Body of pancreas (tissue), 4 donors: ENCODE measurements at regions not wholly inside any gene's neighbourhood (a gene's known extent, or its start where the extent isn't known, plus 50 kb on each side); places are given as distances from the start of the nearest gene placed in this dataset.

ENCODE experiments used
- ATAC-seq: fragments of 150-250 bp; one replicate; pipeline ENCODE4 v1.9.1; 2016
- DNase-seq, 4 donors: peaks; one replicate each; pipeline ENCODE4 v3.0.0-alpha.2; 2019
- H3K27ac ChIP-seq, 4 donors: fragments of 200-600 bp; sonication (generic); 1 replicate in 3 of 4; 2 replicates in 1 of 4; pipeline versions ENCODE4 v1.5.1 to v1.6.1; 2016 to 2019; ENCODE audit warnings: mild to moderate bottlenecking in 1 of 4, mixed read lengths in 1 of 4, moderate library complexity in 1 of 4
- H3K27me3 ChIP-seq, 2 donors: fragments of 200-600 bp; sonication (generic); one replicate each; pipeline ENCODE4 v1.6.0; 2016; ENCODE audit warnings: mild to moderate bottlenecking in 1 of 2
- H3K36me3 ChIP-seq, 2 donors: fragments of 200-600 bp; sonication (generic); replicated peaks in 1 of 2; 2 replicates each; pipeline ENCODE4 v1.5.1; 2016; ENCODE audit warnings: low read depth in 2 of 2; ENCODE audit not compliant: insufficient read depth in 1 of 2
- H3K4me1 ChIP-seq: fragments of 200-600 bp; sonication (generic); one replicate; pipeline ENCODE4 v1.6.0; 2016
- H3K4me3 ChIP-seq, 2 donors: fragments of 200-600 bp; sonication (generic); 1 replicate in 1 of 2; 2 replicates in 1 of 2; pipeline ENCODE4 v1.5.1; 2016 to 2019
- H3K9me3 ChIP-seq, 3 donors: fragments of 200-600 bp; sonication (generic); 1 replicate in 2 of 3; 2 replicates in 1 of 3; pipeline ENCODE4 v1.5.1; 2016
- CTCF ChIP-seq, 7 experiments: fragments of 450-650 bp in 4 of 7; fragments of 200-600 bp in 3 of 7; sonication (generic) in 3 of 7; IDR thresholded peaks; one replicate each; pipeline ENCODE4 v1.5.1; 2016 to 2019; ENCODE audit warnings: antibody characterized with exemption in 7 of 7
- POLR2A ChIP-seq, 3 donors: fragments of 450-650 bp; IDR thresholded peaks; one replicate each; pipeline ENCODE4 v1.6.1; 2016; ENCODE audit warnings: antibody characterized with exemption in 3 of 3, mild to moderate bottlenecking in 2 of 3
- WGBS, 2 donors: methylation state at CpG; one replicate each; pipeline ENCODE4 v1.1.5; 2017; 5-methylcytosine and 5-hydroxymethylcytosine counted together
- intact Hi-C: fragments of 100-400 bp; cut with DNase I; formaldehyde crosslinking; loops from one replicate; pipeline ENCODE4 v1.15.1; 2023

DNA sequence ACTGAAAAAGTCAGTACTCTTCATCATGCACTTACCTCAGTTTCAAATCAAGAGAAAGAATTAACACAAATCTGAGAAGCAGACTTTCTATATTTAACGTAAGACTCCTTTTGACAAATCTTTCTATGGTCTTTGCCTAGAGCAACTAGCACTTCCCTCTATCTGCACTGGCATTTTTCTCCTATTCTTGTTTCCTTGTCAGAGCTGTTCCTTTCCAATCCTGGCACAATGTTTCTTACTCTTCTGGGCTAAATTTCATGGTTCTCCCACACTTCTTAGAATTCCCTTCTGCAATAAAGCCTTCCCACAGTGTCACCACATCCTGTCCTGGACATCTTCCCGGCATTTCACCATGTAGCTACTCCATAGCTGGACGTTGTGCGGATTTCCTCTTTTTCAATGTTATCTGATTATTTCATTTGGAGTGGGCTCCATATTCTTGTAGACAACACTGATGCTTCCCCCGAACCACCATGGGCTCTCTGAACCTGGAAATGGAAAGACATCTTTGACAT lies 144.7 kb upstream of the CTNNA2 start:
- Histone ChIP-seq H3K9me3 (no peaks in the 10 kb centered on the region), H3K4me1 (no peaks in the 10 kb centered on the region), H3K4me3 (no peak overlapping the region), H3K27me3 (no peaks in the 10 kb centered on the region), H3K27ac (no peak overlapping the region), H3K36me3 (no peaks in the 10 kb centered on the region)
- WGBS, 2 donors = 72 to 80% methylated on average over 5 of the region's 5 CpGs
- ATAC-seq (no peak), DNase-seq (no peak)
- intact Hi-C loops = no loop called here
- no peak for TF ChIP-seq CTCF (IDR thresholded peaks at IDR 0.05)
- no peak for TF ChIP-seq POLR2A (IDR thresholded peaks at IDR 0.05)

DNA sequence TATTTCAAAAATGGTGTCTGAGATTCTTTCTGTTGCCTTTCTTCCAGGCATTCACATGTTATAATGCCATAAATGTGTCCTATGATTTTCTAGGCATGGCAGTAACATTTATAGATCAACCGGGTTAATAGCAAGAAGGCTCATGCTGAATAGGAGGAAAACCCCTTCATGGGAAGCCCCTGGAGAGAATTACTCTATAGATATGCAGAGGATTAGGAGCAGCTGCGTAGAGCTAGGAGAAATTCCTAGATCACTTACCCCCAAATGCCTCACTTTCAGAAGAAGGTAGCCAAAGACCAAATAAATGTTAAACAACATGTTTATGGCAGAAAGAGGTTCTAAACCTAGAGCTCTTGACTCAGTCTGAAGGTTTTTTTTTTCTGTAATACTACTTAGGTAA lies 153.4 kb upstream of the CTNNA2 start:
- TF ChIP-seq CTCF (IDR thresholded peaks at IDR 0.05) (no peak), POLR2A (IDR thresholded peaks at IDR 0.05) (no peak)

DNA sequence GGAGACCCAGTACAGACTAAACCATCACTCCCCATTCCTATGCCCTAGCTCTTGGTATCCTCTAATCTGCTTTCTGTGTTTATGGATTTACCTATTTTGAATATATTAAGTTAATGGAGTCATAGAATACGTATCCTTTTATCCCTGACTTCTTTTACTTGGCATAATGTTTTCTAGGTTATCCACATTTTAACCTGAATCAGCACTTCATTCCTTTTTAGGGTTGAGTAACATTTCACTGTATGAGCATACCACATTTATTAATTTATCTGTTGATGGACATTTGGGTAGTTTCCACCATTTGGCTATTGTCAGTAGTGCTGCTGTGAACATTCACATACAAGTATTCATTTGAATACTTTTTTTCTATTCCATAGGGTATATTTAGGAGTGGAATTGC lies 157.3 kb upstream of the CTNNA2 start:
- intact Hi-C loops = no loop called here
- no peak for TF ChIP-seq CTCF (IDR thresholded peaks at IDR 0.05)
- TF ChIP-seq POLR2A (IDR thresholded peaks at IDR 0.05) = no peak
- WGBS, 2 donors = 0 to 25% methylated on average over 1 of the region's 1 CpG
- no peaks in the 10 kb centered on the region for H3K9me3 ChIP-seq
- H3K36me3 ChIP-seq = no peaks in the 10 kb centered on the region
- ATAC-seq (no peak), DNase-seq (no peak)
- H3K27ac ChIP-seq = no peak overlapping the region
- no peak overlapping the region for H3K4me3 ChIP-seq
- no peaks in the 10 kb centered on the region for H3K4me1 ChIP-seq
- no peaks in the 10 kb centered on the region for H3K27me3 ChIP-seq

More for the DNA sequence above, 153.4 kb upstream of the CTNNA2 start:
- ATAC-seq (no peak), DNase-seq (no peak)
- Histone ChIP-seq H3K27ac (no peak overlapping the region), H3K27me3 (no peaks in the 10 kb centered on the region), H3K9me3 (no peaks in the 10 kb centered on the region), H3K4me3 (no peak overlapping the region), H3K36me3 (no peaks in the 10 kb centered on the region), H3K4me1 (no peaks in the 10 kb centered on the region)
- intact Hi-C loops = no loop called here
- 57 to 65% methylated on average over 2 of the region's 2 CpGs for WGBS, 2 donors

GRCh38 chr2:79327460-79327859 lies 167.9 kb upstream of the REG3A start:
- intact Hi-C loops = no loop called here
- no peak for ATAC-seq
- peak in 1 of 7 experiments; percentile 9 for TF ChIP-seq CTCF (IDR thresholded peaks at IDR 0.05)
- TF ChIP-seq POLR2A (IDR thresholded peaks at IDR 0.05) = no peak

DNA sequence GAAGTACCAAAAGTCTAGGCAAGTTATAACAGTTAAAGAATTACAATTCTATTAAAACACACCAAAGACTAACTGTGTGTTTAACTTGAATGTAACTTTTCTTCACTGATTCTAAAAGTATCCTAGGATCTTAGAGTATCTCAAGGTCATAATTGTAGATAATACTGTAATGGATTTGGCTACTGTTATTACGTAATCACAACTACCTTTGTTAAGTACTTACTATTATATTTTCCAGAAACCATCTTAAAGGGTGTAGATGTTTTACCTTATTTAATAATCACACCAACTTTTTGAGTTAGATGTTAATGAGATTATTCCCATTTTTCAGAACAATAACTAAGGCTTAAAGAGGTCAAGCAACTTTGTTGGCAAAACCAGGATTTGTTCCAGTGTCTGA lies 161.3 kb upstream of the REG3A start:
- 74 to 79% methylated on average over 1 of the region's 1 CpG for WGBS, 2 donors
- no peaks in the 10 kb centered on the region for H3K4me1 ChIP-seq

More at GRCh38 chr2:79327460-79327859, 167.9 kb upstream of the REG3A start:
- Histone ChIP-seq H3K36me3 (no peaks in the 10 kb centered on the region), H3K4me1 (no peaks in the 10 kb centered on the region), H3K4me3 (no peak overlapping the region), H3K9me3 (no peaks in the 10 kb centered on the region), H3K27me3 (no peaks in the 10 kb centered on the region), H3K27ac (no peak overlapping the region)
- DNase-seq = no peak

More for the DNA sequence above, 161.3 kb upstream of the REG3A start:
- Histone ChIP-seq H3K27ac (no peak overlapping the region), H3K36me3 (no peaks in the 10 kb centered on the region), H3K4me3 (no peak overlapping the region), H3K9me3 (no peaks in the 10 kb centered on the region), H3K27me3 (no peaks in the 10 kb centered on the region)
- no peak for DNase-seq
- intact Hi-C loops = no loop called here
- no peak for ATAC-seq
- no peak for TF ChIP-seq POLR2A (IDR thresholded peaks at IDR 0.05)
- TF ChIP-seq CTCF (IDR thresholded peaks at IDR 0.05) = no peak
